Right lobe of liver (tissue), 6 donors: ENCODE measurements at regions not wholly inside any gene's neighbourhood (a gene's known extent, or its start where the extent isn't known, plus 50 kb on each side); places are given as distances from the start of the nearest gene placed in this dataset.

Experiments used
- ATAC-seq, 4 donors: fragments of 200-7000 bp; cut with Tn5 transposase; one replicate each; pipeline ENCODE4 v1.9.1; 2020; ENCODE audit warnings: mild to moderate bottlenecking in 4 of 4, moderate library complexity in 4 of 4
- DNase-seq, 3 donors: peaks; one replicate each; pipeline ENCODE4 v3.0.0-alpha.2; 2020
- H3K27ac ChIP-seq, 3 donors: fragments of 200-600 bp; one replicate each; pipeline ENCODE4 v1.8.0; 2022
- H3K27me3 ChIP-seq, 2 donors: fragments of 200-600 bp; one replicate each; pipeline ENCODE4 v1.8.0; 2022
- H3K36me3 ChIP-seq, 4 donors: fragments of 200-600 bp; sonication (generic) in 1 of 4; one replicate each; pipeline versions ENCODE4 v1.5.1 to v1.8.0; 2017 to 2022; ENCODE audit warnings: control low read depth in 1 of 4
- H3K4me1 ChIP-seq, 4 donors: fragments of 200-600 bp; sonication (generic) in 1 of 4; one replicate each; pipeline versions ENCODE4 v1.5.1 to v1.8.0; 2017 to 2022; ENCODE audit warnings: control low read depth in 1 of 4
- H3K4me3 ChIP-seq, 3 donors: fragments of 200-600 bp; one replicate each; pipeline ENCODE4 v1.8.0; 2022
- H3K9me3 ChIP-seq, 4 donors: fragments of 200-600 bp; sonication (generic) in 1 of 4; one replicate each; pipeline versions ENCODE4 v1.5.1 to v1.8.0; 2017 to 2022; ENCODE audit warnings: control low read depth in 1 of 4
- CTCF ChIP-seq, 4 donors: fragments of 200-600 bp in 3 of 4; fragments of 450-650 bp in 1 of 4; IDR thresholded peaks; one replicate each; pipeline versions ENCODE4 v1.5.1 to v1.8.0; 2016 to 2022; ENCODE audit warnings: antibody characterized with exemption in 4 of 4, mild to moderate bottlenecking in 2 of 4
- POLR2A ChIP-seq: fragments of 450-650 bp; IDR thresholded peaks from one replicate; pipeline ENCODE4 v1.6.1; 2017; ENCODE audit warnings: antibody characterized with exemption, mild to moderate bottlenecking
- WGBS: methylation state at CpG from one replicate; pipeline ENCODE4 v1.1.6; 2018; ENCODE audit warnings: low coverage, low lambda C conversion rate; ENCODE audit not compliant: insufficient coverage; ENCODE audit errors: missing lambda C conversion rate; 5-methylcytosine and 5-hydroxymethylcytosine counted together
- intact Hi-C, 2 donors: fragments of 100-400 bp; cut with DNase I; formaldehyde crosslinking; loops; one replicate each; pipeline versions ENCODE4 v1.11.2 to v1.14.1; 2022
- donor health status: DM: no; HTN: yes; CAD: no.
- donor health status: DM: no; HTN: no; CAD: no.
- donor health status: DM: no; HTN: no; CAD: no.
- donor health status: DM: no; HTN: yes; CAD: no.
- donor health status: DM: no; HTN: yes; CAD: no.

- peak overlapping the region in 2 of 3 donors; percentile 10 to 19 for H3K4me3 ChIP-seq
- no peaks in the 10 kb centered on the region for H3K27me3 ChIP-seq
- DNase-seq (peak; percentile 42 to 86 (median 67)), ATAC-seq (peak; percentile 74 to 86 (median 80))
- 28% methylated on average over 4 of the region's 4 CpGs for WGBS
- no peaks in the 10 kb centered on the region for H3K9me3 ChIP-seq
- H3K4me1 ChIP-seq = peaks cover 0 to 35% (median 16%) of the 10 kb centered on the region in 4 donors
- H3K27ac ChIP-seq = peak overlapping the region; percentile 74 to 88 (median 85)
- no peaks in the 10 kb centered on the region for H3K36me3 ChIP-seq
- intact Hi-C loops = no loop called here
- TF ChIP-seq CTCF (IDR thresholded peaks at IDR 0.05) = no peak
- peak; percentile 77 for TF ChIP-seq POLR2A
Measured at GRCh38 chr21:38958940-38959691, 153.4 kb downstream of the ETS2 start.

GRCh38 chr21:38958323-38958705, 152.6 kb downstream of the ETS2 start:
- TF ChIP-seq POLR2A (no peak), CTCF (IDR thresholded peaks at IDR 0.05) (no peak)
- WGBS = 53% methylated on average over 3 of the region's 3 CpGs
- Histone ChIP-seq H3K4me1 (peaks cover 0 to 35% (median 16%) of the 10 kb centered on the region in 4 donors), H3K4me3 (no peak overlapping the region), H3K27me3 (no peaks in the 10 kb centered on the region), H3K36me3 (no peaks in the 10 kb centered on the region), H3K27ac (peak overlapping the region; percentile 74 to 88 (median 85)), H3K9me3 (no peaks in the 10 kb centered on the region)
- DNase-seq (no peak), ATAC-seq (peak in 3 of 4 donors; percentile 1 to 38 (median 15))
- intact Hi-C loops = no loop called here

DNA sequence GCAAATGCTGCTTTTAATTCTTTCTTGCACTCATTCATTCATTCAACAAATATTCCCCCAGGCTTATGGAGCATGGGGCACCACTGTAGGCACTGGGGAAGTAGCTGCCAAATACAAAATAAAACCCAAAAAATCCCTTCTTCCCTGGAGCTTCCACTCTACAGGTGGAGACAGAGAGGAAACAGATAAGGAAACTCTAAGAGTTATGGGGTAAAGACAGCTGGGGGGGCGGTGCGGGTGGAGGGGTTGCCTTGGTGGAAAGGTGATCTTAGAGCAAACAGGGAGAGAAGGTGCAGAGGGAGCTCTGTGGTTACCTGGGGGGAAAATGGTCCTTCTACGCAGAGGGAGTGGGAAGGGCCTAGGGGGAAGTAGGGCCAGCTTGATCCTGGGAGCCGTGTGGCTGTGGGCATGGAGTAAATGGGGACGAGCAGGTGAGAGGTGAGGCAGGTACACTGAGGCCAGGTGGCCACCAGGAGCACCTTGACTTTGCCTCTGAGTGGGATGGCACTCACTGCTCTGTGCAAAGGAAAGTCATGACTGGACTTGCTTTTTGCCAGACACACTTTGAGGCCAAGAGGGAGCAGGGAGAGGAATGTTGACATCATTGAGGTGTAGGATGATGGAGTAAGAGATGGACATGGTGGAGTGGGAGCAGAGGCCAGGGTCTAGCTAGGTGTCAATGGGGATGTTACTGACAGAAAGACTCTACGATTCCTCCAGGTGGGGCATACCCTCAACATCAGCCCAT, 152.0 kb downstream of the ETS2 start:
- no peak for DNase-seq
- Histone ChIP-seq H3K9me3 (no peaks in the 10 kb centered on the region), H3K27ac (peak overlapping the region; percentile 74 to 88 (median 85)), H3K4me1 (peaks cover 0 to 35% (median 16%) of the 10 kb centered on the region in 4 donors), H3K36me3 (no peaks in the 10 kb centered on the region), H3K27me3 (no peaks in the 10 kb centered on the region), H3K4me3 (no peak overlapping the region)
- TF ChIP-seq CTCF (IDR thresholded peaks at IDR 0.05) = no peak
- no peak for TF ChIP-seq POLR2A
- 74% methylated on average over 6 of the region's 6 CpGs for WGBS
- intact Hi-C loops = no loop called here
- ATAC-seq = no peak

DNA sequence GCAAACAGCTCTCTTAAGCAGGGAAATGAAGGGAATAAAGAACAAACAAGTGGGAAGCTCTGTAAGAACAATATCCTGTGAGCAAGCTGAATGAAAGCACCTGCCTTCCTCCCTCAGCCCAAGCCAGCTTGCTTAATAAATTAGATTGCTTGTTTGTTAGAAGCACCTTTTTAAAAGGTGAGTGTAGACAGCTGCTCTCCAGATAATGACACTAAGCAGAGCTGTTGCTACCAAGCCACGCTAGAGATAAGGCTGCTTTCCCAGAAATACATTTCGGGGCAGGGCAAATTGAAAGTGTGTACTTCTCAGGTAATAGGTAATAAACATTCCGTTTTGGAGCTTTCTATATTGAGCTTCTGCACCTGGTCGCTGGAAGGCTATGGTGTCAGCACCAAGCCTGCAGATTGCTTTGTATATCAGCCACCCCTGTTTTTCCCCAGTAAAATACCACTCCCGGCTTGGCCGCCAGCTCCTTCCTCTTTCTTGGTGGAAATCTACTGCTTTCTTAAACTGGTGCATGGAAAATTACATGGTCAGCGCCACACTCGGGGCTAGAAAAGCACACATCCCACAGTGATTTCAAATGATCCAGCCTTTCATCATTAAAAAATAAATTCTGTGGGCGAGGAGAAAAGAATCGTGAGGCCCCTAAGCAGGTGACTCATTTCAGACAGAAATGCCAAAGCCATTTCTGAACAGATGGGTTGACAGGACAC, 151.3 kb downstream of the ETS2 start:
- peaks cover 0 to 35% (median 16%) of the 10 kb centered on the region in 4 donors for H3K4me1 ChIP-seq
- TF ChIP-seq POLR2A (no peak), CTCF (IDR thresholded peaks at IDR 0.05) (no peak)
- DNase-seq = peak in 1 of 3 donors; percentile 32
- peak in 3 of 4 donors; percentile 11 to 29 (median 25) for ATAC-seq
- peak overlapping the region; percentile 74 to 88 (median 85) for H3K27ac ChIP-seq
- no peak overlapping the region for H3K4me3 ChIP-seq
- no peaks in the 10 kb centered on the region for H3K27me3 ChIP-seq
- no peaks in the 10 kb centered on the region for H3K9me3 ChIP-seq
- WGBS = 39% methylated on average over 10 of the region's 10 CpGs
- intact Hi-C loops = no loop called here
- H3K36me3 ChIP-seq = no peaks in the 10 kb centered on the region
